ENCODE measurements at regions not wholly inside any gene's neighbourhood (a gene's known extent, or its start where the extent isn't known, plus 50 kb on each side); places are given as distances from the start of the nearest gene placed in this dataset.
"Not testable (repeated sequence)": the region's sequence is repeated elsewhere in the genome, so short reads cannot be mapped to it uniquely, and the experiment has no call there.

DNA sequence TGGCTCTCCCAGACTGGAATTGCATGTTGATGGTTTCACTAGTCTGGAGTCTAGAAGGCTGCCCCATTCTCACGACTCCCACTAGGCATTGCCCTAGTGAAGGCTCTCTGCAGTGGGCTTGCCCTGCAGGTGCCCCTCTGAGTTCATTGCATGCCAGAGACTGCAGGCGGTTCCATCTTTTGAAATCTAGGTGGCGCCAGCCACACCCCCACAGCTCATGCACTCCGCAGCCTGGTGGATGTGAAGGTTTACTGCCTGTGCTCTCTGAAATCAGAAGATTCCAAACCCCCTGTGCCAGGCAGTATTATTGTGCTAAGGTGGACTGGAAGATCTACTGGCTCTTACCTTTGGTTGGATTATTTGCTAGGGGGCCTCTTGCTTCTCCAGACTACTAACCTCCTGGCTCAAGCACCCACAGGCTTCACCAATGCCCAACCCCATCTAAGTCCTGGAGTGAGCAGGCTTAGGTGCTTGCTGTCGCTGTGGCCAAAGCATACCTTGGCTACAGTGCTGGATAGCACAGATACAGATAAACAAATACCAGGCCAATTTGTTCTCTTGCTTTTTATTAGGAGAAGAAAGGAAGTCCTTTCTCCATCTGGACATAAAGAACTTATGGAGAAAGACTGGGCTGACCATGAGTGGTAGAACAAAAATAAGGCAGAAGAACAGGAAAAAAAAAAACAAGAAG lies 83.5 kb upstream of the SIM2 start:
- no peak overlapping the region for H3K4me2 ChIP-seq (ENCODE audit: low read length)
- H4K8ac ChIP-seq (ENCODE audit: low read depth, low read length): no peak overlapping the region
- no peak overlapping the region for H3K23ac ChIP-seq (ENCODE audit: low read length)
- no CpG with 5 or more reads among the region's 5 CpGs for WGBS (ENCODE audit: extremely low coverage, insufficient coverage, insufficient read length)
- no peak overlapping the region for H4K12ac ChIP-seq (ENCODE audit: low read depth, low read length)
- no peak overlapping the region for H2BK5ac ChIP-seq (ENCODE audit: low read depth, low read length, poor library complexity)
- no peak overlapping the region for H3K27ac ChIP-seq (ENCODE audit: low read depth, low read length)
- no peaks in the 10 kb centered on the region for H3K36me3 ChIP-seq (ENCODE audit: control insufficient read depth in 1 of 2, insufficient read depth in 2 of 2, low read length in 2 of 2)
- no peak overlapping the region for H3K14ac ChIP-seq (ENCODE audit: low read length)
- no peaks in the 10 kb centered on the region for H3K27me3 ChIP-seq (ENCODE audit: insufficient read depth, low read length)
- DNase-seq: no peak
- no peak overlapping the region for H3K18ac ChIP-seq (ENCODE audit: low read length)
- no peak overlapping the region for H2BK12ac ChIP-seq (ENCODE audit: low read length)
- no peak overlapping the region for H2AFZ ChIP-seq (ENCODE audit: insufficient read depth, low read length, poor library complexity)
- H2AK5ac ChIP-seq (ENCODE audit: low read length): no peak overlapping the region
- H3K4ac ChIP-seq (ENCODE audit: low read depth, low read length): no peak overlapping the region
- H3K9ac ChIP-seq (ENCODE audit: low read length): no peak overlapping the region
- no peaks in the 10 kb centered on the region for H3K79me2 ChIP-seq (ENCODE audit: control insufficient read depth, insufficient read depth, low read length, poor library complexity)
- H2BK120ac ChIP-seq (ENCODE audit: insufficient read depth, low read length, poor library complexity): no peak overlapping the region
- no peaks in the 10 kb centered on the region for H3K79me1 ChIP-seq (ENCODE audit: low read length)
- no peak overlapping the region for H4K91ac ChIP-seq (ENCODE audit: low read depth, low read length)
- H3K4me3 ChIP-seq (ENCODE audit: low read depth, low read length): no peak overlapping the region
- H3K4me1 ChIP-seq (ENCODE audit: control insufficient read depth in 1 of 2, insufficient read depth in 2 of 2, low read length in 2 of 2): no peaks in the 10 kb centered on the region
- peaks cover 2% of the 10 kb centered on the region for H3K9me3 ChIP-seq (ENCODE audit: insufficient read depth, low read depth, low read length)

GRCh38 chr21:36616773-36617172 lies 82.1 kb upstream of the SIM2 start:
- not testable (repeated sequence) for H3K9me3 ChIP-seq (ENCODE audit: insufficient read depth, low read depth, low read length); H2BK12ac ChIP-seq (ENCODE audit: low read length); H3K4me2 ChIP-seq (ENCODE audit: low read length); H3K18ac ChIP-seq (ENCODE audit: low read length); H3K4ac ChIP-seq (ENCODE audit: low read depth, low read length); H2BK5ac ChIP-seq (ENCODE audit: low read depth, low read length, poor library complexity); H3K9ac ChIP-seq (ENCODE audit: low read length); H4K12ac ChIP-seq (ENCODE audit: low read depth, low read length); H3K79me1 ChIP-seq (ENCODE audit: low read length); H3K27me3 ChIP-seq (ENCODE audit: insufficient read depth, low read length); DNase-seq; H3K4me3 ChIP-seq (ENCODE audit: low read depth, low read length); H3K27ac ChIP-seq (ENCODE audit: low read depth, low read length); H3K23ac ChIP-seq (ENCODE audit: low read length); H3K14ac ChIP-seq (ENCODE audit: low read length); H2BK120ac ChIP-seq (ENCODE audit: insufficient read depth, low read length, poor library complexity); H2AFZ ChIP-seq (ENCODE audit: insufficient read depth, low read length, poor library complexity); H3K79me2 ChIP-seq (ENCODE audit: control insufficient read depth, insufficient read depth, low read length, poor library complexity); H3K36me3 ChIP-seq (ENCODE audit: control insufficient read depth in 1 of 2, insufficient read depth in 2 of 2, low read length in 2 of 2); H4K91ac ChIP-seq (ENCODE audit: low read depth, low read length); H3K4me1 ChIP-seq (ENCODE audit: control insufficient read depth in 1 of 2, insufficient read depth in 2 of 2, low read length in 2 of 2); H4K8ac ChIP-seq (ENCODE audit: low read depth, low read length); H2AK5ac ChIP-seq (ENCODE audit: low read length)
- WGBS (ENCODE audit: extremely low coverage, insufficient coverage, insufficient read length): no CpG with 5 or more reads among the region's 13 CpGs

DNA sequence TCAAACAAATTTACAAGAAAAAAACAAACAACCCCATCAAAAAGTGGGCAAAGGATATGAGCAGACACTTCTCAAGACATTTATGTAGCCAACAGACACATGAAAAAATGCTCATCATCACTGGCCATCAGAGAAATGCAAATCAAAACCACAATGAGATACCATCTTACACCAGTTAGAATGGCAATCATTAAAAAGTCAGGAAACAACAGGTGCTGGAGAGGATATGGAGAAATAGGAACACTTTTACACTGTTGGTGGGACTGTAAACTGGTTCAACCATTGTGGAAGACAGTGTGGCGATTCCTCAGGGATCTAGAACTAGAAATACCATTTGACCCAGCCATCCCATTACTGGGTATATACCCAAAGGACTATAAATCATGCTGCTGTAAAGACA lies 77.1 kb upstream of the SIM2 start:
- not testable (repeated sequence) for H3K9ac ChIP-seq (ENCODE audit: low read length); H3K27ac ChIP-seq (ENCODE audit: low read depth, low read length); H3K14ac ChIP-seq (ENCODE audit: low read length); H4K12ac ChIP-seq (ENCODE audit: low read depth, low read length); H3K4me3 ChIP-seq (ENCODE audit: low read depth, low read length); H3K79me1 ChIP-seq (ENCODE audit: low read length); H3K4me2 ChIP-seq (ENCODE audit: low read length); H2BK12ac ChIP-seq (ENCODE audit: low read length); H2BK120ac ChIP-seq (ENCODE audit: insufficient read depth, low read length, poor library complexity); H3K18ac ChIP-seq (ENCODE audit: low read length); H3K36me3 ChIP-seq (ENCODE audit: control insufficient read depth in 1 of 2, insufficient read depth in 2 of 2, low read length in 2 of 2); H2AFZ ChIP-seq (ENCODE audit: insufficient read depth, low read length, poor library complexity); H3K9me3 ChIP-seq (ENCODE audit: insufficient read depth, low read depth, low read length); H3K4ac ChIP-seq (ENCODE audit: low read depth, low read length); H3K27me3 ChIP-seq (ENCODE audit: insufficient read depth, low read length); H2AK5ac ChIP-seq (ENCODE audit: low read length); H3K4me1 ChIP-seq (ENCODE audit: control insufficient read depth in 1 of 2, insufficient read depth in 2 of 2, low read length in 2 of 2); H2BK5ac ChIP-seq (ENCODE audit: low read depth, low read length, poor library complexity); H3K79me2 ChIP-seq (ENCODE audit: control insufficient read depth, insufficient read depth, low read length, poor library complexity); H3K23ac ChIP-seq (ENCODE audit: low read length); H4K91ac ChIP-seq (ENCODE audit: low read depth, low read length); DNase-seq; H4K8ac ChIP-seq (ENCODE audit: low read depth, low read length)
- WGBS (ENCODE audit: extremely low coverage, insufficient coverage, insufficient read length): no CpG with 5 or more reads among the region's 1 CpG

- no peak overlapping the region for H2BK5ac ChIP-seq (ENCODE audit: low read depth, low read length, poor library complexity)
- WGBS (ENCODE audit: extremely low coverage, insufficient coverage, insufficient read length): no CpG with 5 or more reads among the region's 4 CpGs
- DNase-seq: no peak
- peaks cover 5% of the 10 kb centered on the region for H3K9me3 ChIP-seq (ENCODE audit: insufficient read depth, low read depth, low read length)
- no peak overlapping the region for H4K8ac ChIP-seq (ENCODE audit: low read depth, low read length)
- H2BK12ac ChIP-seq (ENCODE audit: low read length): no peak overlapping the region
- no peak overlapping the region for H4K12ac ChIP-seq (ENCODE audit: low read depth, low read length)
- no peak overlapping the region for H2BK120ac ChIP-seq (ENCODE audit: insufficient read depth, low read length, poor library complexity)
- H3K9ac ChIP-seq (ENCODE audit: low read length): no peak overlapping the region
- no peaks in the 10 kb centered on the region for H3K79me2 ChIP-seq (ENCODE audit: control insufficient read depth, insufficient read depth, low read length, poor library complexity)
- H3K36me3 ChIP-seq (ENCODE audit: control insufficient read depth in 1 of 2, insufficient read depth in 2 of 2, low read length in 2 of 2): no peaks in the 10 kb centered on the region
- no peak overlapping the region for H3K18ac ChIP-seq (ENCODE audit: low read length)
- H3K4me2 ChIP-seq (ENCODE audit: low read length): no peak overlapping the region
- no peak overlapping the region for H2AFZ ChIP-seq (ENCODE audit: insufficient read depth, low read length, poor library complexity)
- no peak overlapping the region for H2AK5ac ChIP-seq (ENCODE audit: low read length)
- H3K79me1 ChIP-seq (ENCODE audit: low read length): no peaks in the 10 kb centered on the region
- no peak overlapping the region for H3K14ac ChIP-seq (ENCODE audit: low read length)
- no peak overlapping the region for H3K27ac ChIP-seq (ENCODE audit: low read depth, low read length)
- no peaks in the 10 kb centered on the region for H3K4me1 ChIP-seq (ENCODE audit: control insufficient read depth in 1 of 2, insufficient read depth in 2 of 2, low read length in 2 of 2)
- no peak overlapping the region for H3K4ac ChIP-seq (ENCODE audit: low read depth, low read length)
- no peak overlapping the region for H3K4me3 ChIP-seq (ENCODE audit: low read depth, low read length)
- no peaks in the 10 kb centered on the region for H3K27me3 ChIP-seq (ENCODE audit: insufficient read depth, low read length)
- no peak overlapping the region for H3K23ac ChIP-seq (ENCODE audit: low read length)
- no peak overlapping the region for H4K91ac ChIP-seq (ENCODE audit: low read depth, low read length)
Measured at GRCh38 chr21:36624105-36624504, 74.8 kb upstream of the SIM2 start.

All from trophoblast cell (in vitro differentiated cells and primary cell).